Heart left ventricle (tissue), 16 donors: ENCODE measurements at regions not wholly inside any gene's neighbourhood (a gene's known extent, or its start where the extent isn't known, plus 50 kb on each side); places are given as distances from the start of the nearest gene placed in this dataset.

ENCODE experiments used
- ATAC-seq, 4 donors: fragments of 200-7000 bp; cut with Tn5 transposase; one replicate each; pipeline ENCODE4 v1.9.1; 2020 to 2022; ENCODE audit warnings: moderate library complexity in 4 of 4, mild to moderate bottlenecking in 3 of 4, moderate number of reproducible peaks in 1 of 4
- DNase-seq, 5 donors: peaks; one replicate each; pipeline ENCODE4 v3.0.0-alpha.2; 2020
- H3K27ac ChIP-seq, 12 donors: fragments of 200-600 bp; sonication (generic) in 4 of 12; one replicate each; pipeline versions ENCODE4 v1.5.0 to v1.8.0; 2016 to 2022; ENCODE audit warnings: mild to moderate bottlenecking in 2 of 12
- H3K27me3 ChIP-seq, 9 donors: fragments of 200-600 bp; sonication (generic) in 2 of 9; one replicate each; pipeline versions ENCODE4 v1.5.1 to v1.8.0; 2016 to 2022; ENCODE audit warnings: mild to moderate bottlenecking in 3 of 9
- H3K36me3 ChIP-seq, 9 donors: fragments of 200-600 bp; sonication (generic) in 2 of 9; one replicate each; pipeline versions ENCODE4 v1.5.0 to v1.8.0; 2018 to 2022; ENCODE audit warnings: mild to moderate bottlenecking in 2 of 9
- H3K4me1 ChIP-seq, 12 donors: fragments of 200-600 bp; sonication (generic) in 4 of 12; one replicate each; pipeline versions ENCODE4 v1.5.0 to v1.8.0; 2016 to 2022; ENCODE audit warnings: mild to moderate bottlenecking in 3 of 12
- H3K4me3 ChIP-seq, 12 donors: fragments of 200-600 bp; sonication (generic) in 4 of 12; one replicate each; pipeline versions ENCODE4 v1.5.0 to v1.8.0; 2017 to 2022; ENCODE audit warnings: mild to moderate bottlenecking in 9 of 12, moderate library complexity in 4 of 12
- H3K9me3 ChIP-seq, 12 donors: fragments of 200-600 bp; sonication (generic) in 4 of 12; one replicate each; pipeline versions ENCODE4 v1.5.0 to v1.8.0; 2016 to 2022; ENCODE audit warnings: mild to moderate bottlenecking in 1 of 12
- POLR2A ChIP-seq, 2 donors: fragments of 450-650 bp; IDR thresholded peaks; one replicate each; pipeline ENCODE4 v1.6.1; 2017; ENCODE audit warnings: antibody characterized with exemption in 2 of 2, mild to moderate bottlenecking in 2 of 2, moderate library complexity in 2 of 2
- WGBS, 4 donors: extraction: QIAGEN DNeasy Blood & Tissue Kit in 2 of 4; methylation state at CpG; one replicate each; pipeline versions ENCODE4 v1.1.5 to v1.1.7; 2013 to 2018; 5-methylcytosine and 5-hydroxymethylcytosine counted together
- intact Hi-C, 10 donors: fragments of 100-400 bp; cut with DNase I; formaldehyde crosslinking; loops; one replicate each; pipeline versions ENCODE4 v1.11.1 to v1.14.2; 2022
- TF ChIP-seq, protein P1 (sequence below), 12 donors: fragments of 200-600 bp; sonication (generic) in 4 of 12; IDR thresholded peaks; one replicate each; pipeline versions ENCODE4 v1.5.0 to v1.8.0; 2018 to 2022; ENCODE audit warnings: antibody characterized with exemption in 12 of 12, mild to moderate bottlenecking in 5 of 12
- donor health status: ischemic (EF 13 %, LVEDD 7.1; RV severe dilation, severe dysfunction).
- donor health status: healthy with polysubstance abuse.
- donor health status: DM: no; HTN: yes; CAD: no.
- donor health status: DM: no; HTN: no; CAD: no.
- donor health status: ischemic (EF 25% LVEDD 6.9; RV normal size, moderate dysfunction).
- donor health status: ischemic (EF 25% LVEDD 5.7; RV mildly dilated, moderate dysfunction).
- donor health status: healthy.
- donor health status: DM: yes; HTN: yes; CAD: no.
- donor health status: ischemic (EF 35%, LVEDD 5.7; RV mildly dilated, moderate dysfunction).
- donor health status: nonischemic (EF 11% LVEDD 7.7; RV severe dilation, severe dysfunction).
- donor health status: DM: yes; HTN: yes; CAD: no.
- donor health status: PGD.
- donor health status: ischemic (EF 29% LVEDD 5.4; RV normal size, mild dysfunction).
- donor health status: nonischemic (EF 23%, LVEDD 6.1; RV moderate dilation, normal function).

GRCh38 chr2:5253263-5253662 lies 438.9 kb upstream of the SOX11 start:
- 92 to 95% (median 93%) methylated on average over 9 of the region's 9 CpGs for WGBS, 4 donors
- H3K4me1 ChIP-seq = no peaks in the 10 kb centered on the region
- no peaks in the 10 kb centered on the region for H3K27me3 ChIP-seq
- intact Hi-C loops = no loop called here
- no peak for TF ChIP-seq POLR2A (IDR thresholded peaks at IDR 0.05)
- TF ChIP-seq, protein P1, sequence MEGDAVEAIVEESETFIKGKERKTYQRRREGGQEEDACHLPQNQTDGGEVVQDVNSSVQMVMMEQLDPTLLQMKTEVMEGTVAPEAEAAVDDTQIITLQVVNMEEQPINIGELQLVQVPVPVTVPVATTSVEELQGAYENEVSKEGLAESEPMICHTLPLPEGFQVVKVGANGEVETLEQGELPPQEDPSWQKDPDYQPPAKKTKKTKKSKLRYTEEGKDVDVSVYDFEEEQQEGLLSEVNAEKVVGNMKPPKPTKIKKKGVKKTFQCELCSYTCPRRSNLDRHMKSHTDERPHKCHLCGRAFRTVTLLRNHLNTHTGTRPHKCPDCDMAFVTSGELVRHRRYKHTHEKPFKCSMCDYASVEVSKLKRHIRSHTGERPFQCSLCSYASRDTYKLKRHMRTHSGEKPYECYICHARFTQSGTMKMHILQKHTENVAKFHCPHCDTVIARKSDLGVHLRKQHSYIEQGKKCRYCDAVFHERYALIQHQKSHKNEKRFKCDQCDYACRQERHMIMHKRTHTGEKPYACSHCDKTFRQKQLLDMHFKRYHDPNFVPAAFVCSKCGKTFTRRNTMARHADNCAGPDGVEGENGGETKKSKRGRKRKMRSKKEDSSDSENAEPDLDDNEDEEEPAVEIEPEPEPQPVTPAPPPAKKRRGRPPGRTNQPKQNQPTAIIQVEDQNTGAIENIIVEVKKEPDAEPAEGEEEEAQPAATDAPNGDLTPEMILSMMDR (IDR thresholded peaks at IDR 0.05) = no peak
- H3K36me3 ChIP-seq = no peaks in the 10 kb centered on the region
- DNase-seq = no peak
- no peak overlapping the region for H3K4me3 ChIP-seq
- no peak for ATAC-seq
- peaks cover 0 to 14% (median 0%) of the 10 kb centered on the region in 12 donors for H3K9me3 ChIP-seq
- H3K27ac ChIP-seq = no peak overlapping the region

DNA sequence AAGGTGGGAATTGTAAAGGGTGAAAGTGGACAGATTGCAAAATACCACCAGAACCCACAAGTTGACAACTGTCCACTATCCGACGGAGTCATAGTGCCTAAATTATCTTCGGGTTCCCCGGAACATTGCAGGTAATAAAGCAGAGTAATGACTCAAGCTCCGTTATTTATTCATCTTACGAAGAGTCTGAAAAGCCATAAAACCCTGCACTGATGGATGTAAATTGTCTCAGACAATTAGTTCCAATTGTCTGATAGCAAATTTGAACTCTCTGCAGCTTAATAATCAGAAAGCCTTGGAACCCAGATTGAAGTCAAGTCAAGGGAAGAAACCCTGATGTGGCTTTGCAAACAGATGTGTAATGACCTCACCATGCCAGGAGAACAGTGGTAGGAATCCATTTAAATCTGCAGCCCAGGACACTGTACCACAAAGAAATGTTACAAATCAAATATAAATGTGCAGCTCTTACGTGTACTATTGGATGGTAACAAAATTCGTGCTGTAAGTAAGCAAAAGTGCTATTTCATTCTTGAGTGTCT lies 437.3 kb upstream of the SOX11 start:
- 87 to 94% (median 92%) methylated on average over 8 of the region's 8 CpGs for WGBS, 4 donors
- peaks cover 0 to 14% (median 0%) of the 10 kb centered on the region in 12 donors for H3K9me3 ChIP-seq
- DNase-seq (no peak), ATAC-seq (no peak)
- H3K27me3 ChIP-seq = no peaks in the 10 kb centered on the region
- intact Hi-C loops = no loop called here
- no peak overlapping the region for H3K4me3 ChIP-seq
- H3K4me1 ChIP-seq = no peaks in the 10 kb centered on the region
- TF ChIP-seq, protein P1 (IDR thresholded peaks at IDR 0.05) = no peak
- no peak for TF ChIP-seq POLR2A (IDR thresholded peaks at IDR 0.05)
- no peaks in the 10 kb centered on the region for H3K36me3 ChIP-seq
- no peak overlapping the region for H3K27ac ChIP-seq

DNA sequence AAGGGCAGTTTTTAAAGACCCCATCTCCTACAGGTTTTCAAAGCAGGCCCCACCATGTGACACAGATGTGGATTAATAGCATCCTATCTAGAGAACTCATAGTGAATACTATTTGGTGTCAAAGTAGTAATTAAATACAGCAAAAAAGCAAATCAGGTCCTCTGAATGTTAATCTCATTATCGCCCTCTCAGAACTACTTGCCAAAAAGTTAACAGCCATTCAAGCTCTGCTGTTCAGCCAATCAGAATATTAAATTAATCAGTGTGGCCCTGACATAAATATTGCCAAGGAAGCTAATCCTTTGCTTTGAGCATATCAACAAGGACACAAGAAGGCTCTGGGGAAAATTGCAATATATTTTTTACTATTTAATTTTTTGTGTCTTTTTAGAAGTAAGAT lies 428.9 kb upstream of the SOX11 start:
- Histone ChIP-seq H3K4me1 (no peaks in the 10 kb centered on the region), H3K27me3 (no peaks in the 10 kb centered on the region), H3K27ac (no peak overlapping the region), H3K9me3 (peaks cover 0 to 17% (median 0%) of the 10 kb centered on the region in 12 donors), H3K4me3 (no peak overlapping the region), H3K36me3 (no peaks in the 10 kb centered on the region)
- intact Hi-C loops = no loop called here
- no peak for TF ChIP-seq POLR2A (IDR thresholded peaks at IDR 0.05)
- TF ChIP-seq, protein P1 (IDR thresholded peaks at IDR 0.05) = no peak
- no peak for DNase-seq
- 86 to 94% (median 91%) methylated on average over 1 of the region's 1 CpG for WGBS, 4 donors
- ATAC-seq = no peak

DNA sequence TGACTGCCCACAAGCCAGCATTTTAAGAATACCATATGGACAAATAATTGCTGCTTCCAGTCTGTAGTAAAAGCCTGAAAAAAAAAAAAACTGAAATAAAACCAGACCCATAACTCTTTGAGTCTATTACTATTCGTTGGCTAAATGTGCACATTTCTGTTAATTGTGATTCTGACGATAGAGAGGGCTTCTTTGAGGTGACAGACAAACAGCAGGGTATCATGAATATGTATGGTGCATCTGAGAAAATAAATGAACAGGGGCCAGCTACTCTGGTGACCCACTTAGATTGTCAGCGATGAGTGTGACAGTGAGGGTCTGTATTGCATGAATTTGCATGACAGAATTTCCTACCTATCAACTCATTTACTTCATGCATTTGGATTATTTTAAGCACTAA lies 427.8 kb upstream of the SOX11 start:
- no peaks in the 10 kb centered on the region for H3K27me3 ChIP-seq
- no peaks in the 10 kb centered on the region for H3K36me3 ChIP-seq
- no peak overlapping the region for H3K4me3 ChIP-seq
- no peak for DNase-seq
- intact Hi-C loops = no loop called here
- H3K4me1 ChIP-seq = no peaks in the 10 kb centered on the region
- H3K27ac ChIP-seq = no peak overlapping the region
- ATAC-seq = no peak
- TF ChIP-seq, protein P1 (IDR thresholded peaks at IDR 0.05) = no peak
- TF ChIP-seq POLR2A (IDR thresholded peaks at IDR 0.05) = no peak
- H3K9me3 ChIP-seq = peaks cover 0 to 13% (median 0%) of the 10 kb centered on the region in 12 donors
- WGBS, 4 donors = 52 to 75% (median 66%) methylated on average over 3 of the region's 3 CpGs
